DND-41 (cell line): ENCODE measurements at regions not wholly inside any gene's neighbourhood (a gene's known extent, or its start where the extent isn't known, plus 50 kb on each side); places are given as distances from the start of the nearest gene placed in this dataset.

Experiments used
- EZH2 ChIP-seq: IDR thresholded peaks from 3 replicates; pipeline ENCODE4 v1.6.1; 2012; ENCODE audit warnings: borderline replicate concordance, low read depth, mild to moderate bottlenecking, moderate library complexity, low read length, inconsistent platforms; ENCODE audit not compliant: severe bottlenecking
- TF ChIP-seq, protein P1 (sequence below): IDR thresholded peaks from 2 replicates; pipeline ENCODE4 v1.5.1; 2012; ENCODE audit warnings: borderline replicate concordance, low read length, moderate library complexity, mild to moderate bottlenecking; ENCODE audit not compliant: poor library complexity, severe bottlenecking; ENCODE audit errors: extremely low read depth

DNA sequence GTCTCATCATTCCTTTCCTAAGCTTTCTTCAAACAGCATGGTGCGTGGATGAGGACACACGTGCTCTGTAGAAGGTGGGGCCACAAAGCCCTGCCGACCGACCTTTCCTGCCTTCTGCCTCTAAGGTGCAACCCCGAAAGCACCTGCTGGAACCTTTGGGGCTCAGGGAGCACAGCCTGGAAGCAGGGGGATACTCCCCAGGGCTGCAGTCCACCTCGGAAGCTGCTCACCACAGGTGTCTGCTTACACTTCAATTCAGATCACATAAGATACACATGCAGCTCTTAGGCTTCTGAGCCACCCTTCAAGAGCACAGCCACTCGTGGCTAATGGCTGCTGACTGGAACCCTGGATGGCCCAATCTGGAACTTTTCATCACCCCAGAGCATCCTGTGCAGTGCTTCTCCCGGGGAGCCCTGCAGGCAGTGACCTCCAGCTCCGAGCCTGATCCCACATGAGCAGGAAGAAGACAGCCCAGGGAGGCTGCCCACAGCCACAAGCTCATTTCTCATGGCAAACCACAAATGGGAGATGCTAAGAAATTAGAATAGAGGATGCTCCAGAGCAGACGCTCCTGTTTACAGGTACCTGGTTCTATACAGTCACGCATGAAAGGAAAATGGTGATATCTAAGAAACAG is 162.3 kb upstream of the FOXF1 start:
- TF ChIP-seq, protein P1, sequence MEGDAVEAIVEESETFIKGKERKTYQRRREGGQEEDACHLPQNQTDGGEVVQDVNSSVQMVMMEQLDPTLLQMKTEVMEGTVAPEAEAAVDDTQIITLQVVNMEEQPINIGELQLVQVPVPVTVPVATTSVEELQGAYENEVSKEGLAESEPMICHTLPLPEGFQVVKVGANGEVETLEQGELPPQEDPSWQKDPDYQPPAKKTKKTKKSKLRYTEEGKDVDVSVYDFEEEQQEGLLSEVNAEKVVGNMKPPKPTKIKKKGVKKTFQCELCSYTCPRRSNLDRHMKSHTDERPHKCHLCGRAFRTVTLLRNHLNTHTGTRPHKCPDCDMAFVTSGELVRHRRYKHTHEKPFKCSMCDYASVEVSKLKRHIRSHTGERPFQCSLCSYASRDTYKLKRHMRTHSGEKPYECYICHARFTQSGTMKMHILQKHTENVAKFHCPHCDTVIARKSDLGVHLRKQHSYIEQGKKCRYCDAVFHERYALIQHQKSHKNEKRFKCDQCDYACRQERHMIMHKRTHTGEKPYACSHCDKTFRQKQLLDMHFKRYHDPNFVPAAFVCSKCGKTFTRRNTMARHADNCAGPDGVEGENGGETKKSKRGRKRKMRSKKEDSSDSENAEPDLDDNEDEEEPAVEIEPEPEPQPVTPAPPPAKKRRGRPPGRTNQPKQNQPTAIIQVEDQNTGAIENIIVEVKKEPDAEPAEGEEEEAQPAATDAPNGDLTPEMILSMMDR = no peak
- no peak for TF ChIP-seq EZH2
